SIG-M5 (cell line): ENCODE measurements at regions not wholly inside any gene's neighbourhood (a gene's known extent, or its start where the extent isn't known, plus 50 kb on each side); places are given as distances from the start of the nearest gene placed in this dataset.

Experiments used
- DNase-seq: peaks from one replicate; lab custom pipeline; 2025; lab: John Stamatoyannopoulos, UW

GRCh38 chr9:86764221-86764624 is 183.1 kb downstream of the GAS1 start:
- DNase-seq, result no peak

DNA sequence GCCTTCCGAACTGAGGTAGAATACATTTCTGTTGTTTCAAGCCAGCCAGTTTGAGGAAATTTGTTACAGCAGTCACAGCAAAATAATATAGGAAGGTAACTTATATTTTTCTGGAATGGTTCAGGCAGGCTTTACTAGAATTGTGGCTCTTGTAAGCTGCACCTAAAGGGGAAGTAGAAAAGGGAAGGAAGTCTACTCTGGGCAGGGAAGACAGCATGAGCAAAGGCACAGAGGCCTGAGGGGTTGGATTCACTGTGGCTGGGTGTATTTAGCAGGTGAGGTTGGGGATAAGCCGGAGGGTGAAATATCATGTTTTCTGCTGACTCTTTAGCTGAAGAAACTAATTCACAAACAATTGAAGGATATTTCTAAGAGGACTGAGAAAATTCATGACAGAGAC is 183.5 kb downstream of the GAS1 start:
- no peak for DNase-seq

DNA sequence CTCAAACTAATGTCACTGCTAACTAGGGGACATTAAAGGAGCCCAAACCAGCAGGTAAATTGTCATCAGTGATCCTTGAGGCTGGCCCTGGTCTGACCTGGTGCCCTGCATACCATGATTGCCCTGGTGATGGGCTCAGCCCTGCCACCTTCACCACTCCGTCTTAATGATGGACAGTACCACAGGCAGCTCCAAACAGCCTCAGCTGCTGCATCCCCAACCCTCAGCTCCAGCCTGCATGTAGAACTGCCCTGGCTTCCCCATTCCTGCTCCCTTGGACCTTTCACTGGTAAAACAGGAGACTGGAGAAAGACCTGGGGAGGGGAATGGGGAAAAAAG is 190.0 kb downstream of the GAS1 start:
- no peak for DNase-seq

DNA sequence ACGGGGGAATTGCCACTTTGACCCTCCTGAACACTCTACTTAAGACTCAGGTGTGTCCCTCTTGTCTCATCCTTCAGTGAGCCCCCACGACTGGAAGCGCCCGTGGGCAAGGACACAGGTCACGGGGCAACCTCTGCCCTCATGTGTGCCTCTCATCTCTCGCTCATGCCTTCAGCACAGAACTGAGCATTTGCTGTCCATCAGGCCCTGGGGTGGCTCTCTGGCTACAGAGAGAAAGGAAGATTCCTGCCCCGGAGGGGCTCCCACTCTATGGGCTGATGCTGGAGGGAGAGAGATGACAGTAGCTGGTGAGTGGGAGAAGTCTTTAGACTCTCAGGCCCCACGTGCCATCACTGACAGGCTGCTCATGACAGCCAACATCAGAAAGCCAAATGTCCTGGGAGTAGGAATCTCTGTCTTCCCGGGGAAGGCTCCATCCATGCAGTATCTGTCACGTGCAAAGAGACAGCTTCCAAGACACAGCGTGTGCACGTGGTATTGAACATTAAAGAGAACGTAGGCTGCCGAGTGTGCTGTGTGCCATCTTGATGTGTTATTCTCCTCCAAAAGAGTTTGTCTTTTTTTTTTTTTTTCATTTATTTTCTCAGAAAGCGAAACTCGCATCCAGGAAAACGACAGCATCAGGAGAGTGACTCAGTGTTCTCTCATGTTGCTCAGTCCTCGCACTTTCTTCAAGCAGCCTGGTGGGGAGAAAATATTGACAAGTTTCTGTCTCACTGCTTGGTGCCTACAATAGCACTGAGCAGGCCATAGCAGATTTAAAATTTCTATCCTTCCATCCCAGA is 190.5 kb downstream of the GAS1 start:
- DNase-seq, result no peak

DNA sequence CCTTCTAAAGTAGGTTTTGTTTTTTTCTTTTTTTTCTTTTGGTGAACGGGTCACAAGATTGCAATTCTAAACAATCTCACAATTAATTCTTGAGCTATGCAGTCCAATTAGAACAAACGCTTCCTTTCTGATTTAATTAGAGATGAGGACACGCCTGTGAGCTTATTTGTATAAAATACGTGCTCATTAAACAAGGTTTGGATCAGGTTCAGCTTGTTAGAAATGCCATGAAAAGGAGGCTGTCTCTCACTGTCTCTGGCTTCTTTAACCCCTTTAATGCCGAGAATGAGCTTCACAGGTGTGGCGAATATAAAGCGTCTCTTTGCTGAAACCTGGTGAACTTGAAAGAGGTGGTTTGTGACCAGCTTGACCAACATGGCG is 191.8 kb downstream of the GAS1 start:
- no peak for DNase-seq

- no peak for DNase-seq
These were observed 192.4 kb downstream of the GAS1 start for GRCh38 chr9:86754581-86755560.

DNA sequence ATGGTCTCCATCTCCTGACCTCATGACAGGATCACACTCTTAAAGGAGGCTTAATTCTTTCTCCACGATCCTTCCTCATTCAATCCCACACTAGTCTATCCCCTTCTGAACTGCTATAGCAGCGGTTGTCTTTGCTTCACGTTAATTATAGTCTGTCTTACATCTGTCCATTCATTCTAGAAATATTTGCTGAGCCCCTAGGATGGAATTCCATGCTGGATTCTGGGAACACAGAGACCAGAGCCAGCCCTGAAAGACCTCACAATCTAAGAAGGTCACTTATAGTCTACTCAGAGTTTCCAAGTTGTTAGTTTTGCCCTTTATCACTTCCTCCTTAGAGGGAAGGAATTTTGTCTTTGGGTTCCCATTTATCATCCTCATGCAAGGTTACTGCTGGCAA is 193.5 kb downstream of the GAS1 start:
- no peak for DNase-seq

- no peak for DNase-seq
These were observed 194.6 kb downstream of the GAS1 start for GRCh38 chr9:86752733-86753132.

GRCh38 chr9:86751956-86752355 is 195.3 kb downstream of the GAS1 start:
- no peak for DNase-seq

GRCh38 chr9:86751207-86751606 is 196.1 kb downstream of the GAS1 start:
- DNase-seq, result no peak

- DNase-seq, result no peak
These were observed 197.4 kb downstream of the GAS1 start for GRCh38 chr9:86749894-86750255.

GRCh38 chr9:86749161-86749893 is 198.0 kb downstream of the GAS1 start:
- DNase-seq, result no peak

- no peak for DNase-seq
These were observed 199.6 kb downstream of the GAS1 start for GRCh38 chr9:86747711-86748110.

- DNase-seq, result no peak
These were observed 205.7 kb downstream of the GAS1 start for GRCh38 chr9:86741311-86742208.

DNA sequence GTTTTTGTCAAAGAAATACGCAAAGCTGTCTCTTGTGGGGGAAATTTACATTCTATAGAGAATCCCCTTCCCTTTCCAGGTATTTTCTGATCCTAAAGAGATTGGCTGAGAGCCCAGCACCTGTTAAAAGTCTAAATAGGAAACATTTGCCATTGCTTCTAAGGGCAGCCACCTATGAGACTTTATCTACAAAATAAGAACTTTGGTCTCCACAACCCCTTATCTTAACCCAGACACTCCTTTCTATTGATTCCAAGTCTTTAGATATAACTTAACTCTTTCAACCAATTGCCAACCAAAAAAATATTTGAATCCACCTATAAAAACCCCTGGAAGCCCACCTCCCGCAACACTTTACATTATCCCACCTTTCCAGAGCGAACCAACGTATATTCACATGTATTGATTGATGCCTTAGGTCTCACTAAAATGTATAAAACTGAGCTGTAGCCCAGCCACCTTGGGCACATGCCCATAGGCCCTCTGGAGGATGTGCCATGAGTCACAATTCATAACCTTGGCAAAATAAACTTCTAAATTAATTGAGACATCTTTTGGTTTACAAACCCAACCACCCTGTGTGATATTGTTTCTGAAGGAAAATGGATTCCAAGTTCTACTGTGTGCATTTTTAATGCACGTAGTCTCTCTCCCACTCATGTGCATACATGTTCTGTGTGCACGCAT is 211.4 kb downstream of the GAS1 start:
- DNase-seq, result no peak

DNA sequence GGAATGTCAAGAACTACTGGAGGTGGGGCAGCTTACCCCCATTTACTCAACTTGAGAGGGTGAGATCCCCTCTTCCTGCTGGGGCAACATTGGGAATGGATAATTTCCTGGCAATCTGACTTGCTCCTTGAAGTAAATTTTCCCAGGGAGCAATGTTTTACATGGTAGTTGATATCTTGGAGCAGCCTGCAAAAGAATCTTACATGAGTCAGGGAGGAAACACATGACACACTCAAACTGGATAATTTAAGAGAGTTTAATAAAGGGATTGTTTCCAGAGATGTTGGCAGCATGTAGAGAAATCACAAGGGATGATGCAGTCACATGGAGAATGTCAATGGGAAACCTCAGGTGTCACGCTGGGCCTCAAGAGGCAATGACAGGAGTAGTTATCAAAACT is 212.5 kb downstream of the GAS1 start:
- DNase-seq, result no peak

- DNase-seq, result no peak
These were observed 213.4 kb downstream of the GAS1 start for GRCh38 chr9:86733929-86734328.

DNA sequence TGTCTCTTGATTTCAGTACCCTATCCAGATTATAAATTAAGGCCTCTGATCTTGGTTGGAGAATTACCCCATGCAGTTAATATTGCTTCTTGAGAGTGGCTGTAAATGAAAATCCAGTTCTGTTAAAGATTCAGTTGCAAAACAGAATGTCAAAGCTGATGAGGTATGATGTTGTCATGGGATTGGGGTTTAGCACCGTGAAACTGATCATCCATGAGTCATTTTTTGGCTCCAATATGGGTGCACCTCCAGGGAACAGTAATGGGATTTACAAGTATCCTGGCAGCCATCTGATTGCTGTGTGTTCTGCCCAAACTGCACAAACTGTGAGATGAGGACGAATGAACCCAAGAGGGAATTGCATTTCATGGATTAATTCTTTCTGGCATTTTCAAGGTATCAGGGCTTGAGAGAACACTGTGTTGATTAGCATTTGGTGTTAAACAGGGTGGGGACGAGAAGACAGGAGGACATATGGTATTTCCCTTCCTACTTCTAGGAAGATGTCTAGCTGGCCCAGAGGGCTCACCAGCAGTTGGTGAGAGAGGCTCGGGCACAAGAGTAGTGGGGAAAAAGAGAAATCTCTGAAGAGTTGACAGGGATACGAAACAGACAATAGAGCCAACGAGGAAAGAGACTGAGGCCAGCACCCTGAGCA is 214.7 kb downstream of the GAS1 start:
- no peak for DNase-seq

DNA sequence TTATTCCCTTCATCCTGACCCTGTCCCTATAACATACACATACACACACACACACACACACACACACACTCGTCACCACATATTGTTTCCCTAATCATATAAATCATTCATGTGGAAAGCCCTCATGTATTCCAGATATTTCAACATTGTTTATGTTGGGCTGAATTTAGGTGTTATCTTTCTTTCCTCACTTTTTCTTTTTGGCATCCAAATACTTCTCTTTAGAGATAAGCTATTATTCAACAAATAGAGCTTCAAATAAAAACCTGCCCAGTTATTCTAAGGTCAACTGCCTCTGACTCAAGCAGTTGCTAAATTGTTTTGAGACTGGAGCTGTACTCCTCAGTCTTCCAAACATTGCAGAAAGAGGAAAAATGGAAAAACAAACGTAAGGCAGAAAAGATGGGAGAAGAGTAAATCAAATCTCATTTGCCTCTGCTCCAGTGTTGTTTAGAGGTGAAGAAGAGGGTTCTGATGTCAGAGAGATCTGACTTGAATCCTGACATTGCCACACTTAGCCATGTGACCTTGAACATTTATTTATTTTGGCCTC is 215.7 kb downstream of the GAS1 start:
- no peak for DNase-seq
